NCI-H146 (cell line): ENCODE measurements at regions not wholly inside any gene's neighbourhood (a gene's known extent, or its start where the extent isn't known, plus 50 kb on each side); places are given as distances from the start of the nearest gene placed in this dataset.
"Not testable (repeated sequence)": the region's sequence is repeated elsewhere in the genome, so short reads cannot be mapped to it uniquely, and the experiment has no call there.

Experiments
- DNase-seq: peaks from one replicate; lab custom pipeline; 2025; lab: John Stamatoyannopoulos, UW

DNA sequence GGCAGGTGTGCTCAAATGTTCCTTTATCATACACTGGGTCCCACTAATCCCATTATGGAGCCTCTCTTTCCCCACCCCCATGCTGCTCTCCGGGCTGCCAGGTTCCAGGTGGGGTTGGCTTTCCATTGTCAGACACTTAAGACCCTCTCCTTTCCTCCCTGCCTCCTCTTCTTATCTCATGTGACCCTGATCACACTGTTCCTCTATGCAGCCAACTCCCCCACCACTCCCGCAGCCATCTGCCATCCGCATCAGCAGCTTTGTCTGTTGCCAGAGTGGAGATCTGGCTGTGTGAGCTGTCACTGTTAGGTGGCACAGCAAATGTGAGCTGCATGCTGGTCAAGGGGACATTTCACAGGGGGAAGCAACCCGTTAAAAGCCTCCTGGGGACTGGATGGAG lies 391.4 kb downstream of the TNS3 start:
- DNase-seq = no peak

DNA sequence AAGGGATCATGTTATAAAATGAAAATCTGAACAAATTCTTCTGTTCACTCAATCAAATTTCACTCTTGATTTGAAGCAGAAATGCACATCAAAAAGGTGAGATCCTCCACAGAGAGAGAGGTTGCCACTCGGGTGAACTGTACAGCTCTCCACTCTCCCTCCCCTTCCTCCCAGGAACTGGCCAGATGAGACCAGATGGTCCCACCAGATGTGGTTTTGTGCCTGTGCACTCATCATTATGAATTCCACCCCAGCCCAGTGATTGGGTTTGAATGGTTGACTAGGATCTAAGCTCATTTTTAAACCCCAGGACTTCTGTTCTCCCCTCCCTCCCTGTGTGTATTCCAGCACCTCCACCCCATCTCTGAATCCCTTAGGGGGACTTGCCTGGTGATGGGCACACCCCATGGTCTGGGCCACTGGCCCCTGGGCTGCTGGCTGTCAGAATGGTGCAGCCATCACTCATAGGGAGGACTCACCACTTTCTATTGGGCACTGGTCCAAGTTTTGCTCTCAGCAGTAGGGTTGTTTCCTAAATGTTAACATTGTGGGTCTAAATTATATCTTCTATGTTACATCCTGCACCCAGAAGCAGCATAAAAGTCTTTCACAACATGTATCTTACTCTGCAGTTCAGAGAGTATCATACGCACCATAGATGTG lies 393.1 kb downstream of the TNS3 start:
- DNase-seq = no peak

DNA sequence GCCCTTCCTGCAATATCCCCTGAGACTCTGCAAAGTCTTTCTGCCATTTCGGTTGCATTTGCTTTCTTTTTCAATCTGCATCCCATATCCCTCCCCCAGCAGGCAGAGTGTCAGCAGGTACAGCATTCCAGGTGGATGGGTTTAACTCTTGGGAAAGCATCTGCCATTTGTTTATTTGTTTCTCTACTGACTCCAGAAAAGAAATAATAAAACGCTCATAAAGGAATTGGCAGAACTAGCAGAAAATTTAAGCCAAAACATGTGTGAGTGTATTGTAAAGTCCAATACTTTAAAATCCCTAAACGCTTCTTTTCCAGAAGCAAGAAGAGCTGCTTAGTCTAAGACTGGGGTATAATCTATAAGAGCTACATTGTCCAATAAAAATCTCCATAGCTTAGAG lies 393.8 kb downstream of the TNS3 start:
- DNase-seq = no peak

DNA sequence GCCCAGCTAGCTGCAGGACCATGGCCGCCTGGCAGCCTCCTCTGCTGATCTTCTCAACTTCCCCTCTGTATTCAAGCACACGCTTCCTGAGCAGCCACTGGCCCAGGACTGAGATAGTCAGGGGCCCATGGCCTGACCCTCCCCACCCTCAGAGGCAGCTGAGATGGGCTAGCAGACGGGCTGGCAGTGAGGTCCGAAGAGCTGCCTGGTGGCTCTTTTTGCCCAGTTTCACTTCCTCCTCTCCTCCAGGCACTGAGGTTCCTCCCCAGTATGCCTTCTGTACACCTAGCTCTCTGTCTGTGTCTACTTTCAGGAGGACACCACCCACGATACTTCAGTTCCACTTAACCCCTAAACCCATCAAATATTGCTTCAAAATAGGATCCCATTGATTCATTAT lies 395.6 kb downstream of the TNS3 start:
- DNase-seq = no peak

DNA sequence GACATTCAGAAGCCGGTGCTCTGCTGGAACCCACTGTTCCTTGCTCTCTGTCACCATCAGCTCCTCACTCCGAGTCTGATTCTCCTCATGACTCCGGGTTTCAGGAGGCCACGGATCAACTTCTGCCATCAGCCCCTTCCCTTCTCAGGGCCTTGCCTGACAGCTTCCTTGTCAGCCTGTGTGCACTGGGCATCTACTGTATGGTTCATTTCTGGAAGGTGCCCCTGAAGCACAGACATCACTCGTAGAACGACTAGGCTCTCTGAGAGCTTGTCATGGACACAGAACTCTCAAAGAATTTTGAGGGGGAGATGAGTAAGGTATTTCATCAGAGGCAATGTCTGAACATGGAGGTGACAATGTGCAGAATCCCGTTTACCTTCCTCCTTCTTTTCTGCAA lies 396.1 kb downstream of the TNS3 start:
- no peak for DNase-seq

DNA sequence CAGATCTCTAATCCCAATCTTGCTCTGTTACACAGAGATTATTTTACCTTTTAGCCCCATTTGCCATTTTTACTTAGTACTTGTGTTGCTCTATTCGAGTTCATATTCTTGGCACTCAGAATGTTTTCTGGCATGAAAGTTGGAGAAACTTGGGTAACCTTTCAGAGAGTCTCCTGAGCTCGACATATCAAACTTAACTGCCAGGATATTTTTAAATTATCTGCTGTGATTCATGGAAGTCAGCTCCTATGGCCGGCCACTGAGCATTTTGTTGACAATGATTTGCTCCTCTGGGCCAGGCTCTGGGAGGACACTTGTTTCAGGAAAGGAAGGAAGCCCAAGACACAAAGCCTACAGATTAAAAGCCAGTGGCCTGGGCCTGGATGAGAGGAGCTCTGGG lies 396.7 kb downstream of the TNS3 start:
- DNase-seq = no peak

DNA sequence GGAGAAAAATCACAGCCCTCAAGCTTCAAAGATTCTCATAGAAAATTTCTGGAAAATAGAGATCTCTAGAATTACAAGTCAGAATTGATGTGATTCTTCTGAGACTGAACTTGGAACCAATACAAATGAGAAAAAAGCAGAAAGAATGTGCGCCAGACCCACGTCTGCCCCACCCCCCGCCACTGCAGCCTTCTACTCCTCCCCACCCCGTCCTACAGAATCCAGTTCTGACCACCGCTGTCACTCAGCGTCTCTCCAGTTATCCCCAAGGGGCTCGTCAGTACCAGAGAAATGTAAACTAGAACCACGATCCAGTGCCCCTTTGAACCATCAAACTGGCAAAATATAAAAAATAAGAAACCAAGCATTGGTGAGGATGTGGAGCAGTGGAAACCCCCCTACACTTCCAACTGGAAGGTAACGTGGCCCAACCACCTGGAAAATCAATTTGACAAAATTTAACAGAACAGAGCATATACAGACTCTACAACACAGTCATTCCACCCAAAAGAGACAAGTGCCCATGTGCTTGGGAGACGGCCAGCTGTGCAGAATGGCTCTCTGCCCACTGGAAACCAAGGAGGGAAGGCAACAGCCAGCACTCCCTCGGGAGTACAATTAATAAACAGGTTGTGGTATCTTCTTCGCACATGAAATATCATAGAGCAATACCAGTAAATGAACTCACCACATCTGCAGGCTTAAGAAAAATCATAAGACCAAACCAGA lies 397.9 kb downstream of the TNS3 start:
- DNase-seq = no peak

DNA sequence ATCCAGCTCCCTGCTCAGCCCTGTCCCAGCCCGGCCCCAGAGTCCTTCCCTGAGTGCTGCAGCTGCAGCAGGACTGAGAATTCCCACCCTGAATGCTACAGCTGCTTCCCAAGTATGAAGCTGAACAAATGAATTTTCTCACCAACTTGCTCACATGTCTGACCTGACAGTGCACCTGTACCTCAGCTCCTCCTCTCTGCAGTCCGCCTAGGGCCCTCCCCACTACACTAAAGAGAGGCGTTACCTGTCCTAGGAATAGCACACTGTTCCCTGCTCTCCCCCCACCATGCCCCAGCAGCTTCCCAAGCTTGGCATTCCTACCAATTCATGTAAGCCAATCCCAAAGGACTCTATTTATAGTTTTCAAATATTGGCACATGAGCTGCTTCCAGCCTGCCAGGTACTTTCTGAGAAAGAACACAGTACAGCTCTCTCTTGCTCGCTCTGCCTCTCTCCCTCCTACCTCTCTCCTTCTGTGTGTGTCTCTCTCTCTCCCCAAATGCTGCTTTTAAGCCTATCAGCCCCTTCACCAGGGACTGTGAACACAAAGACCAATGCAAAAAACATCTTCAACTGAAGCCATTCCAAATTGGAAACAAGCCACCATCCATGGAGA lies 400.1 kb downstream of the TNS3 start:
- no peak for DNase-seq

DNA sequence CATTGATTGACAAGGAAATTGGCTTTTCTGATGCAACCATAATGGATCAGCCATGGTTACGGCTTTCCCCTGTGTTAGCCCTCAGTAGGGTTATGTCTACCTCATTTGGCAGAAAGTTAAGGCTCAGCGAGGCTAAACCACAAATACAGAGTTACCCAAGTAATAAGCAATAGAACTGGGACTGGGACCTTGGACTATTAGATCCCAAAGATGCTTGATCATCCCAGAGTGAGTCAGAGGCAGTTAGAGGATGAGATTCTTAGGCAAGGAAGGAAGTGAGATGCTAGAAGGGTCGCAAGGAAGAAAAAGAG lies 401.4 kb downstream of the TNS3 start:
- no peak for DNase-seq

DNA sequence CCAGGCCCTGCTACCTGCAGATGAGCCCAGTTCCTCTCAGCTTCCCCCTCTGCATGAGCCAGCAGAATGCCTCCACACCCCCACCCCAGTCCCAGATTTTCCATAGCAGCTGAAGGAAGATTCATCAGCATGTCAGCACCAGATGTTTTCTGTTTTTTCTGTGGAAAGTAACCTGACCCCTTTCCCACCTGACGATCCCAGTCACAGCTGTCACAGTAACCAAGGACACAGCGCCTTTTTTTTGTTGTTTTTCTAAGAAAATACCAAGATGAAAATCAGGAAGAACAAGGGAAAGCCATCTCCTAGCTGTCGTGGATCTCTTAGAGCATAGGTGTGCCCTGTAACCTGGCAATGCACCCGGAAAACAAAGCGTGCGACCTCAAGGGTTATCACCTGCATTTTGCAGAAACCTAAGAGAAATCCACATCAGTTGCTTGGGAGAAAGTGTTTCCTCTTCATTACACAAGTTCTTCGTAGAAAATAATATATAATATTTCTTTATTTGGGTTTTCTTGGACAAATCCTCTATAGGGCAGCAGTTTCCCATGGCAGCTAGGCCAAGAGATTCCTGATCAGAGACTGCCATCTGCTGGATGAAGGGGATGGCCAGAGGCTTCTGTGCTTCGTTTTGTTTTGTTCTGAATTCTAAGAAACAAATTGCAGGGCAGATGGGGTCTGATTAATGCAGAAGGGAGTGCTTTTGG lies 401.9 kb downstream of the TNS3 start:
- DNase-seq = peak; percentile 32

DNA sequence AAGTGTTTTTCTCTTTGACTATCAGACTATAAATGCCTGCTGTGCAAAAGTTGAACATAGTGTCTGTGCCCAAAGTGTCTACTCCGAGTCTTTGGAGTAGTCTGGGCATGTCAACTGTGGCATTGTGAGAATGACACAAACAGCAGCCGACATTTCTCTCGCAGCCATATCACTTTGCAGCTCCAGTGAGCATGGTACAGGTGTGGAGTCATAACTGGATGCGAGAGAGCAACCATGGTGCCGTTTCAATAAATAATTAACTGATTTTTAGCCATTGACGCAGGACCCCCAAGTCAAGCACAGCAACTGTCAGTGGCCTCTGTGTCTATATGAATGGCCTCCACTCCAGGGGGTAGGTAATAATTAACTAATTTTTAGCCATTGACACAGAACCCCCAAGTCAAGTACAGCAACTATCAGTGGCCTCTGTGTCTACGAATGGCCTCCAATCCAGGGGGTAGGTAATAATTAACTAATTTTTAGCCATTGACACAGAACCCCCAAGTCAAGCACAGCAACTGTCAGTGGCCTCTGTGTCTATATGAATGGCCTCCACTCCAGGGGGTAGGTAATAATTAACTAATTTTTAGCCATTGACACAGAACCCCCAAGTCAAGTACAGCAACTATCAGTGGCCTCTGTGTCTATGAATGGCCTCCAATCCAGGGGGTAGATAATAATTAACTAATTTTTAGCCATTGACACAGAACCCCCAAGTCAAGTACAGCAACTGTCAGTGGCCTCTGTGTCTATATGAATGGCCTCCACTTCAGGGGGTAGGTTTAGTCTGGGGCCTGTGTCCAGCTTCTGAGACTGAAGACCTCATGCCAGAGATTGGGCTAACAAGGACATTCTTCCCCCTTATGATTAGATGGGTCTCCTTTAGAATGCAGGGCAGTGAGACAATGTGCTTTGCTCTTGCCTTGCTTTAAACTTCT lies 409.0 kb downstream of the TNS3 start:
- not testable (repeated sequence) for DNase-seq

DNA sequence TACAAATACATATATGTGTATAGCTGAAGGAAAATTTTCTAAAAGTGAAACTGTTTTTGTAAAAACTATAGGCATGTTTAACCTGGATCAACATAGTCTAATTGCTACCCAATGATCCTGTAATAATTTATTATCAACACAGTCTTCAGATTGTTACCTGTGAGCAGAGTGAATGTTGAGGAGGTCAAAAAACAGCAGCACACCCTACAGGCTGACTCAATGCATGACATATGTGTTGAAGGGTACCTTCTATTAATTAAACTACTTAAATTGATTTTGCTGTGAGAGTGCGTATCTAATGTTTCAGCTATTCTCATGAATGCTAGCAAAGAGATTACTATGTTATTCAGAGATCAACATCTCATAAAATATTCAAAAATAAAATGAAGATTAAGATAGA lies 411.4 kb downstream of the TNS3 start:
- DNase-seq = no peak

DNA sequence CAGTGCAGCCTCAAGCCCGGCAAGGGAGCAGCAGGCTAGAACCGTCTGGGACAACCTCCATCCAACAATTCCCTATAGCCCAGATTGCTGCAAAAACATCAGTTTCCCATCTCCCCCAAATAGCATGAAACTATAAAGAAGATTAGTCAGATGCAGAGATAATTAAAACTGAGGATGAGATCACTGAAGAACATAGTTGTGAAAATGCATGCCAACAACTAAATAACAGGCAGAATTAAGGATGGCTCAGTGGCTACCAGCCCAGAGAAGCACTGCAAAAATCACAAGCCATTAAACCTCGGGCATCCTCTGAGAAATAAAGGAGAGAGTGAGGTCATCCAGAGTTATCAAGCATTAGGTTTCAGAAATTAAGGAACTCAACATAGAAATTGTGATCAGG lies 427.1 kb downstream of the TNS3 start:
- no peak for DNase-seq

DNA sequence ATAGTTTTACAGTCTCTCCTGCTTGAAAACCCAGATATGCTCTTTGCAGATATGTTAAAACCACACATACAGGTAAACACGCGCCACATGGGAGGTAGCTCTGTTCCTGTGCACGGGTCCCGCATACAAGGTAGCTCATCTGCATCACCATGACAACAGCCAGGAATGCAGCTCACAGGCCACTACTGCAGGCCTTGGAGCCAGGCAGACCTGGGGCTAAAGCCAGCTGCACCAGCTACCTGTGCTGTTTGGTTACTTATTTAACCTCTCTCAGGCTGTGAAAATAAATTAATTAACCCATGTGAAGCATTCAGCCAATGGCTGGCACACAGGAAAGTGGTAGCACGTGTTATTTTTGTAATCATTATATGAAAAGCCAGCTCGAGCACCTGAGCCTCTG lies 428.3 kb downstream of the TNS3 start:
- DNase-seq = peak; percentile 2

DNA sequence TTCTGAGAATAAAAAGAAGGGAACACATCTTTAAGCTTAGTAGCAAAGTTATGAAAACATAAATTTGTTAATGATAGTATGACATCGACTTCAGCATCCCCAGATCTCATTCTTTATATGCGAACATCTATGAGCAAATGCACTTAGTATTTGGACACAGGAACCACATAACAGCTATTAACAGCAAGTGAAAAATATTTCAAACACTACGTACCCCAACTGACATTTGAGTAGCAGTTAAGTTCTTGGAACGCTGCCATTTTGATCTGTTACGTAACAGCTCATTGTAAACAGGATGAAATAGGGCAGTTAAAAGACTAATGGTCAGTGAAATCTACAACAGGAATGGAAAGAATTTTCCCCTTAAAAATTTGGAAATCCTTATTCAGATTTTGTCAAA lies 428.9 kb downstream of the TNS3 start:
- no peak for DNase-seq

DNA sequence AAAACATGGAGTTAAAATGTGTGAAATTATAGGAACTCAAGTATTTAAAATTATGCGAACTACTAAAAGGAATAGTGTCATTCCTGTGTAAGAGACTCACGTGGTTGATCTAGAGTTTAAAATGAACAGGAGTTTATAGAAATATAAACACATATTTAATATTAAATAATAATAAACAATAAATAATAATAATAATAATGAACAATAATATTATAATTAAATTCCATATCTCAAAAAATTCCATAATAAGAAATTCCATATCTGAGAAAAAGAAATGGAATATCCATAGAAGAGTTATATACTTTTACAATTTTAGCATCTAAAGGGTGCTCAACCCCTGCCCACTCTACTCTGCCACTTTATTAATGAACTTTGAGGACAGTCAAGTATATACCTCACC lies 429.6 kb downstream of the TNS3 start:
- no peak for DNase-seq

DNA sequence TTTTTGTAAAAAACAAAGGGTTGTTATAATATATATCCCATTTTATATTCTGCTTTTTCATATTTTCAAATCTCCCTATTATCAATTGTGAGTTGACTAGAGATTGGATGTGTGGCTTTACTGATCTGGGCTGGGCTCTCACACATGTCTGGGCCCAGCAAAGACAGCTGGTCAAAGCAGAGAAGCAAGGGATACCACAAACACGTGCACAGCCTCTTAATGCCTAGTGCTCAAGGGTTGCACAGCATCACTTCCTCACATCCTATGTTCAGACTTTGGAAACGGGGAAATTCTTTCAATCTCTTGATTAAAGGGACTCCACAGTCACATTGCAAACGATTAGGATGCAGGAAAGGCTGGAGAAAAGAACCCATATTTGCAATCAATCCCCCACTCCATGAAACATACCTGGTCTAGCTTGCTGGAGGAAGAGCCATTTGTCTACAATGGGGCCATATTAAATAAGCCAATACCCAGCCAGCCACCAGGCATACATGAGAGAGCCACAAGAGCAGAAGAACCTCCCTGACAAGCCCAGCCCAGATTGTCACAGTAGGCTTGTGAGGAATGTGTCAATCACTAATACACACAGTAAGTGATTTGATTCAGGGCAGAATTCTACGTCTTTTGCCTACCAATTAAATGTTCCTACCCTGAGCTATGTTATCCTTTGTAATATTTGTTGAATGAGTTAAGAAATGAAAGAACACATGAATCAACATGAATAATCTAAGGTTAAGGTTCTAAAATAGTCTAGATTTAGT lies 431.2 kb downstream of the TNS3 start:
- DNase-seq = no peak

DNA sequence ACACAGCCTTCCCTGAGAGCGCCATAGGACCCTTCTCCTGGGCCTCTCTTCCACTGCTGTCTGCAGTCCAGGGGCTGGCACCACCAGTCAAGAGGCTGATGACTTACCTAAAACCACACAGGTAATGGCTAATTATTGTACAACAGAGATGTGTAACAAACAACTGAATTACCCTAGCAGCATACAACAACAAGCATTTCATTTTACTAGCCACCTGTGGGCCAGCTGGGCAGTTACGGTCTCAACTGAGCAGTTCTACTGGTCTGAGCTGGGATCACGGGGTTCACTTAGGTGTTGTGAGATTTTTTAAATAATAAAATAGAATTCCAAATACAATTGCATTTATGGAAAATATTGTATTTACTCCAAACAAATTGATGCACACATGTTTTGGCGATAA lies 431.9 kb downstream of the TNS3 start:
- no peak for DNase-seq

DNA sequence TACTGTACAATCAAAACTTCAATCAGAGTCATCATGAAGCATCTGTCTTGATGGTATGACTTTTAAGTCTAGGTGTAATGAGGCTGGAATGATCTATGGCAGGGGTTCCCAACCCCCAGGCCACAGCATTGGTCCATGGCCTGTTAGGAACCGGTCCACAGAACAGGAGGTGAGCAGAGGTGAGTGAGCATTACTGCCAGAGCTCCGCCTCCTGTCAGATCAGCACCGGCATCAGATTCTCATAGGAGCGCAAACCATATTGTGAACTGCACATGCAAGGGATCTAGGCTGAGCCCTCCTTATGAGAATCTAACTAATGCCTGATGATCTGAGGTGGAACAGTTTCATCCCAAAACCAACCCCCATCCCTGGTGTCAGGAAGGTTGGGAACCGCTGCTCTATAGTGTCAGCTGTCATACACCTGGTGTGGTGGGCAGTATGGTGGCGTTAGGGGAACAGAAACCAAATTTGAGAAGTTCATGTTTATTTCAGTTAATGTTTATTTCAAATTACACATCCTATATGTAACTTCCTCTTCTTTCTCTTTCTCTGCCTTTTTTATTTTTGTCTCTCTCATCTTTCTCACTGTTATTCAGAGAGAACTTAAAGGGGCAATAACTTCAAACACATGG lies 432.6 kb downstream of the TNS3 start:
- DNase-seq = no peak

DNA sequence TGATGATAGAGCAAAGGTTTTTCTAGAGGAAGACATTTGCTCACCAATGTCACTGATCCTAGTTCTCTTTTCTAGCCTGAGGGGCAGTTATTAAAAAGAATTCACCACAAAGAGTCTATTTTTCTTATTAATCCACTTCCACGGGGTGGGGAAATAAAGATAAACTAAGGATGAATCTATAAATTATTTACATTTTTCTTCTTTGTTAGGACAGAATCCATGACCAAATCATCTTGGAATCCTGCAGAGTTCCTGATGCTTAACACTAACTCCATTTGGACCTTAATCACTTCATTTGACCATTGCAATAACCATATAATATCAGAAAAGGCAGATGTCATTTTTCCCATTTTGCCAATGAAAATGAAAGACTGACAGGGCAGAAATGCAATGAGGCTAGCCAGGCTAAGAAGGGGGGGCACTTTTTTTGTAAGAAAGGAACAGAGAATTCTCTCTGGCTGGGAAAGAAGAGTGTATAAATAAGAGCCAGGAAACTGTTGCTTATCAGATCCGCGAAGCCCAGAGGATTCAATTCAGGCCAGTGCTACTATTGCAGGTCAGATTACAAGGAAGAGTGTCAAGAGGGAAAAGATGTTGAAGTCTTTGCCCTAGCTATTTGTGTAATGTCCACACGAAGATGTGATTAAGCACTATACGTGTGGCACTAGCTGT lies 433.2 kb downstream of the TNS3 start:
- DNase-seq = no peak
